HL-60 (cell line): ENCODE measurements at regions not wholly inside any gene's neighbourhood (a gene's known extent, or its start where the extent isn't known, plus 50 kb on each side); places are given as distances from the start of the nearest gene placed in this dataset.

Experiments
- CTCF ChIP-seq: IDR thresholded peaks from one replicate; pipeline ENCODE4 v1.5.1; 2011; ENCODE audit warnings: low read length, control low read depth, inconsistent platforms; ENCODE audit not compliant: insufficient read depth
- POLR2AphosphoS5 ChIP-seq: IDR thresholded peaks from 2 replicates; pipeline ENCODE4 v1.6.1; 2012; ENCODE audit warnings: low read depth

GRCh38 chr9:31854187-31854586, 530.3 kb upstream of the ACO1 start:
- TF ChIP-seq CTCF (no peak), POLR2AphosphoS5 (no peak)
